HEK293 (cell line): ENCODE measurements at regions not wholly inside any gene's neighbourhood (a gene's known extent, or its start where the extent isn't known, plus 50 kb on each side); places are given as distances from the start of the nearest gene placed in this dataset.

ENCODE experiments used
- CTCF ChIP-seq: fragments of 450-650 bp; formaldehyde crosslinking; IDR thresholded peaks from 2 replicates; pipeline ENCODE4 v1.5.1; 2016; ENCODE audit warnings: missing biosample characterization, missing genetic modification characterization
- GLI2 ChIP-seq: fragments of 450-650 bp; formaldehyde crosslinking; IDR thresholded peaks from 2 replicates; pipeline ENCODE4; 2017; ENCODE audit warnings: missing biosample characterization, missing genetic modification characterization, low read depth, borderline replicate concordance
- GLI4 ChIP-seq: fragments of 450-650 bp; formaldehyde crosslinking; IDR thresholded peaks from 2 replicates; pipeline ENCODE4 v1.5.1; 2016; ENCODE audit warnings: missing biosample characterization, missing genetic modification characterization
- KLF7 ChIP-seq: fragments of 450-650 bp; formaldehyde crosslinking; IDR thresholded peaks from 2 replicates; pipeline ENCODE4 v1.5.1; 2016; ENCODE audit warnings: missing biosample characterization, missing genetic modification characterization, borderline replicate concordance
- PATZ1 ChIP-seq: fragments of 450-650 bp; formaldehyde crosslinking; IDR thresholded peaks from 2 replicates; pipeline ENCODE4 v1.5.1; 2016; ENCODE audit warnings: missing biosample characterization, missing genetic modification characterization
- SP2 ChIP-seq: fragments of 450-650 bp; formaldehyde crosslinking; IDR thresholded peaks from 2 replicates; pipeline ENCODE4 v1.5.1; 2016; ENCODE audit warnings: missing biosample characterization, missing genetic modification characterization
- TSHZ1 ChIP-seq: fragments of 450-650 bp; formaldehyde crosslinking; IDR thresholded peaks from 2 replicates; pipeline ENCODE4 v1.5.1; 2016; ENCODE audit warnings: missing biosample characterization, missing genetic modification characterization, borderline replicate concordance
- ZNF239 ChIP-seq: fragments of 450-650 bp; formaldehyde crosslinking; IDR thresholded peaks from 2 replicates; pipeline ENCODE4 v1.5.1; 2016; ENCODE audit warnings: missing biosample characterization, missing genetic modification characterization
- ZNF274 ChIP-seq, 2 experiments: fragments of 200-500 bp in 1 of 2; fragments of 450-650 bp in 1 of 2; sonication (Bioruptor generic) in 1 of 2; formaldehyde crosslinking in 1 of 2; IDR thresholded peaks; 2 replicates each; pipeline versions ENCODE4 v1.5.1 to v1.6.1; 2014 to 2016; ENCODE audit warnings: borderline replicate concordance in 1 of 2, inconsistent platforms in 1 of 2, low read length in 1 of 2, missing biosample characterization in 1 of 2, missing genetic modification characterization in 1 of 2
- ZNF366 ChIP-seq: fragments of 450-650 bp; formaldehyde crosslinking; conservative IDR thresholded peaks from 2 replicates; pipeline ENCODE4 v1.5.1; 2016; ENCODE audit warnings: missing biosample characterization, missing genetic modification characterization
- ZNF514 ChIP-seq: fragments of 450-650 bp; formaldehyde crosslinking; IDR thresholded peaks from 2 replicates; pipeline ENCODE4 v1.5.1; 2016; ENCODE audit warnings: missing biosample characterization, missing genetic modification characterization
- ZNF549 ChIP-seq: fragments of 450-650 bp; IDR thresholded peaks from 2 replicates; pipeline ENCODE4 v1.5.1; 2018; ENCODE audit warnings: missing biosample characterization, missing genetic modification characterization, mild to moderate bottlenecking, inconsistent platforms, moderate library complexity
- ZNF560 ChIP-seq: fragments of 450-650 bp; formaldehyde crosslinking; IDR thresholded peaks from 2 replicates; pipeline ENCODE4 v1.5.1; 2017; ENCODE audit warnings: missing biosample characterization, missing genetic modification characterization, borderline replicate concordance
- TF ChIP-seq, protein P1 (sequence below): fragments of 450-650 bp; formaldehyde crosslinking; IDR thresholded peaks from 2 replicates; pipeline ENCODE4 v1.5.1; 2016; ENCODE audit warnings: missing biosample characterization, missing genetic modification characterization

DNA sequence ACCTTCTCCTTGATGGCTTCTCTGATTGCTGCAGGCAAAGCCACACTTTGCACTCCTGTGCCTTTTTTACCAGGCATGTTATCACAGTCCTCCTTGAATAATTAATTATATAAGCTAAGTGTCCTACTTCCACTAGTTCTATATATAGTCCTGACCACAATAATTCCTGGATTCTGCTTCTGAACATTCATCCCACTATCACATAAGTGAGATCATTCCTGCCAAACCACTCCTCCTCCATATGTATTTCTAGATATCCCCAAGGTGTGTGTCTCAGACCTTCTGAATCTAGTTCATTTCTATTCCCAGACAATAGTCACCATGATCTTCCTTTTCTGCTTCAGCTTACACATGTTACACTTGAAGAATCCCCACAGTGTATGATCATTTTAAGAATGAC is 1237.5 kb upstream of the MAP3K7 start:
- TF ChIP-seq CTCF (no peak), ZNF560 (tag by site-specific recombination) (no peak), GLI2 (tag by site-specific recombination) (no peak), ZNF549 (tag by site-specific recombination) (no peak), ZNF366 (tag by site-specific recombination) (no peak), ZNF274 (IDR thresholded peaks at IDR 0.05; ENCODE audit: low read length) (no peak), ZNF274 (tag by site-specific recombination; IDR thresholded peaks at IDR 0.05; ENCODE audit: borderline replicate concordance) (no peak), KLF7 (tag by site-specific recombination) (no peak), GLI4 (no peak), TSHZ1 (tag by site-specific recombination) (no peak), PATZ1 (tag by site-specific recombination) (no peak), SP2 (tag by site-specific recombination) (no peak), ZNF514 (tag by site-specific recombination) (no peak), ZNF239 (no peak)
- TF ChIP-seq, protein P1, sequence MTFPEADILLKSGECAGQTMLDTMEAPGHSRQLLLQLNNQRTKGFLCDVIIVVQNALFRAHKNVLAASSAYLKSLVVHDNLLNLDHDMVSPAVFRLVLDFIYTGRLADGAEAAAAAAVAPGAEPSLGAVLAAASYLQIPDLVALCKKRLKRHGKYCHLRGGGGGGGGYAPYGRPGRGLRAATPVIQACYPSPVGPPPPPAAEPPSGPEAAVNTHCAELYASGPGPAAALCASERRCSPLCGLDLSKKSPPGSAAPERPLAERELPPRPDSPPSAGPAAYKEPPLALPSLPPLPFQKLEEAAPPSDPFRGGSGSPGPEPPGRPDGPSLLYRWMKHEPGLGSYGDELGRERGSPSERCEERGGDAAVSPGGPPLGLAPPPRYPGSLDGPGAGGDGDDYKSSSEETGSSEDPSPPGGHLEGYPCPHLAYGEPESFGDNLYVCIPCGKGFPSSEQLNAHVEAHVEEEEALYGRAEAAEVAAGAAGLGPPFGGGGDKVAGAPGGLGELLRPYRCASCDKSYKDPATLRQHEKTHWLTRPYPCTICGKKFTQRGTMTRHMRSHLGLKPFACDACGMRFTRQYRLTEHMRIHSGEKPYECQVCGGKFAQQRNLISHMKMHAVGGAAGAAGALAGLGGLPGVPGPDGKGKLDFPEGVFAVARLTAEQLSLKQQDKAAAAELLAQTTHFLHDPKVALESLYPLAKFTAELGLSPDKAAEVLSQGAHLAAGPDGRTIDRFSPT (tag by site-specific recombination): no peak
